ENCODE measurements at regions not wholly inside any gene's neighbourhood (a gene's known extent, or its start where the extent isn't known, plus 50 kb on each side); places are given as distances from the start of the nearest gene placed in this dataset.
"Not testable (repeated sequence)": the region's sequence is repeated elsewhere in the genome, so short reads cannot be mapped to it uniquely, and the experiment has no call there.

- DNase-seq (no peak), ATAC-seq (ENCODE audit: low read depth) (no peak)
- no peak overlapping the region for H3K27ac Mint-ChIP-seq
- no peaks in the 10 kb centered on the region for H3K36me3 Mint-ChIP-seq
- H3K4me3 Mint-ChIP-seq: no peak overlapping the region
- H3K27me3 Mint-ChIP-seq: peaks cover 26% of the 10 kb centered on the region
- H3K4me1 Mint-ChIP-seq: no peaks in the 10 kb centered on the region
- peaks cover 5% of the 10 kb centered on the region for H3K9me3 Mint-ChIP-seq
- POLR2A ChIA-PET: no interaction called here
Measured at GRCh38 chr6:109897561-109898080, 80.5 kb upstream of the GPR6 start.

- no peaks in the 10 kb centered on the region for H3K4me1 Mint-ChIP-seq
- DNase-seq: no peak
- POLR2A ChIA-PET: no interaction called here
- H3K9me3 Mint-ChIP-seq: no peaks in the 10 kb centered on the region
- H3K36me3 Mint-ChIP-seq: no peaks in the 10 kb centered on the region
- H3K27ac Mint-ChIP-seq: no peak overlapping the region
- no peak overlapping the region for H3K4me3 Mint-ChIP-seq
- ATAC-seq (ENCODE audit: low read depth): no peak
- H3K27me3 Mint-ChIP-seq: peaks cover 46% of the 10 kb centered on the region
Measured at GRCh38 chr6:109901976-109902375, 76.1 kb upstream of the GPR6 start.

DNA sequence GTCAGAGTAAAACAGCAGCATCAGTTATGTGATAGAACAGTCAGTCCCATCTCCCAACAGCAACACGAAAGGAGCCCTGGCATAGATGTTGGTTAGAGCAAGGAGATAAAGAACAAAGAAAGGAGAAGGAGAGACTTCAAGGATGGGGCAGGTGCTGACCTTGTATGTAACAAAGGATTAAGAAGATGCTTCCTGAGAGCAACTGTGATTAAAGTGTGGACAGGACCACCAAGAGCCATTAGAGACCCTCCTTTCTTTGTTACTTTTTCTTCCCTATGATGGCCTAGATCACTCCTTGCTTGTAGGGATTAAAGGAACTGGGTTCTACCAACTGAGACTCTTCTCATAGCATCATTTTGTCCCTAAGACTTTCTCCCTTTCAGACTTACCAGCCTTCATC lies 75.2 kb upstream of the GPR6 start:
- DNase-seq: no peak
- peaks cover 46% of the 10 kb centered on the region for H3K27me3 Mint-ChIP-seq
- H3K4me3 Mint-ChIP-seq: no peak overlapping the region
- no peaks in the 10 kb centered on the region for H3K9me3 Mint-ChIP-seq
- no peaks in the 10 kb centered on the region for H3K4me1 Mint-ChIP-seq
- no peaks in the 10 kb centered on the region for H3K36me3 Mint-ChIP-seq
- H3K27ac Mint-ChIP-seq: no peak overlapping the region
- ATAC-seq (ENCODE audit: low read depth): no peak
- POLR2A ChIA-PET: no interaction called here

- POLR2A ChIA-PET: no interaction called here
- H3K27ac Mint-ChIP-seq: no peak overlapping the region
Measured at GRCh38 chr6:109910571-109910970, 67.5 kb upstream of the GPR6 start.

GRCh38 chr6:109912118-109912517 lies 66.0 kb upstream of the GPR6 start:
- Mint-ChIP-seq H3K27ac (no peak overlapping the region), H3K4me3 (no peak overlapping the region), H3K9me3 (no peaks in the 10 kb centered on the region), H3K4me1 (no peaks in the 10 kb centered on the region), H3K27me3 (peaks cover 6% of the 10 kb centered on the region), H3K36me3 (no peaks in the 10 kb centered on the region)
- POLR2A ChIA-PET: no interaction called here
- DNase-seq: no peak
- no peak for ATAC-seq (ENCODE audit: low read depth)

More at GRCh38 chr6:109910571-109910970, 67.5 kb upstream of the GPR6 start:
- Mint-ChIP-seq H3K36me3 (no peaks in the 10 kb centered on the region), H3K4me1 (no peaks in the 10 kb centered on the region), H3K4me3 (no peak overlapping the region), H3K27me3 (peaks cover 8% of the 10 kb centered on the region), H3K9me3 (no peaks in the 10 kb centered on the region)
- ATAC-seq (ENCODE audit: low read depth) (no peak), DNase-seq (no peak)

DNA sequence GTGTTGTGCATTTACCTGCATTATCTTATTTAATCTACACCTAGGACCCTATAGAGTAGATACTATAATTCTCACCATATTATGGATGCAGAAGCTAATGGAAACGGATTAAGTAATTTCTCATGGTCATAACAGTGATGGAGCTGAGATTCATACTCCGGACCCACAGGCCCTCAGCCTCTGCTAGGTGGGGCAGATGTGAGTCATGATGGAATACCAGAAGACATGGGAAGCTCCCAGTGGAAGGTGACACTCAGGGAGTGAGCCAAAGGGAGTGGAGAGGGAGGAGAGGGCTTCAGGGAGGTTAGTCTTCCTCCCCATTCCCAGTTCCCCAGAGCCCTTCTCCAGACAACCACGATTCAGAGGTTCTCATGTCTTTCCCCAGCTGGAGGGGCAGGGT lies 65.2 kb upstream of the GPR6 start:
- Mint-ChIP-seq H3K36me3 (no peaks in the 10 kb centered on the region), H3K27ac (no peak overlapping the region), H3K4me3 (no peak overlapping the region), H3K9me3 (no peaks in the 10 kb centered on the region), H3K27me3 (peaks cover 6% of the 10 kb centered on the region), H3K4me1 (no peaks in the 10 kb centered on the region)
- DNase-seq (no peak), ATAC-seq (ENCODE audit: low read depth) (no peak)
- POLR2A ChIA-PET: interaction anchor here (0.6 kb wide), 1 partner anchor 15 kb away, joined by 3 read pairs; no protein-coding TSS in a partner anchor

DNA sequence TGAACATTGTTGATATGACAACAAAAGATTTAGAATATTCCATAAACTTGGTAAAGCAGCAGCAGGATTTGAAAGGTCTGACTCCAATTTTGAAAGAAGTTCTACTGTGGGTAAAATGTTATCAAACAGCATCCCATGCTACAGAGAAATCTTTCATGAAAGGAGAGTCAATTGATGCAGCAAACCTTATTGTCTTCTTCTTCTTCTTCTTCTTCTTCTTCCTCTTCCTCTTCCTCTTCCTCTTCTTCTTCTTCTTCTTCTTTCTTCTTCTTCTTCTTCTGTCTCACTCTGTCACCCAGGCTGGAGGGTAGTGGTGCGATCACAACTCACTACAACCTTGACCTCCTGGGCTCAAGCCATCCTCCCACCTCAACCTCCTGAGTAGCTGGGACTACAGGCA lies 62.4 kb upstream of the GPR6 start:
- POLR2A ChIA-PET; H3K36me3 Mint-ChIP-seq; DNase-seq; H3K4me1 Mint-ChIP-seq; ATAC-seq (ENCODE audit: low read depth); H3K27ac Mint-ChIP-seq; H3K4me3 Mint-ChIP-seq; H3K9me3 Mint-ChIP-seq; H3K27me3 Mint-ChIP-seq: not testable (repeated sequence)

DNA sequence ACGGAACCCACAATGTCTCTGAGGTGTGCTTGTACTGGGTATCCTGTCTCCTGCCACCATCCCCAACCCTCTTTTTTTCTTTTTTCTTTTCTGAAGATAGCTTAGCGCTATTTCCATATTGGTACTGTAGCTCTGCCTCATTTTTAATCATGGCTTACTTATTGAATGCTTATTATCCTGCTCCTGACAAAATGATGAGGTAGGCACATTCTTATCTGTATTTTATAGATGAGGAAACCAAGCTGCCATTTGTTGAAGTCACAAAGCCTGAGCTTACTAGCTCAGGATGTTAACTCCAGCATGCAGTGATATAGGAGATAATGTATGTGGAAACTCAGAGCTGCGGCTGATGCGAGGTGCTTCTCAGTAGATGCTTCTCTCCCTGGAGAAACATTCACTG lies 61.4 kb upstream of the GPR6 start:
- no peak for ATAC-seq (ENCODE audit: low read depth)
- H3K27ac Mint-ChIP-seq: no peak overlapping the region
- no peaks in the 10 kb centered on the region for H3K4me1 Mint-ChIP-seq
- no peak overlapping the region for H3K4me3 Mint-ChIP-seq
- no peaks in the 10 kb centered on the region for H3K36me3 Mint-ChIP-seq
- POLR2A ChIA-PET: no interaction called here
- peaks cover 3% of the 10 kb centered on the region for H3K27me3 Mint-ChIP-seq
- no peak for DNase-seq
- H3K9me3 Mint-ChIP-seq: no peaks in the 10 kb centered on the region

GRCh38 chr6:109918227-109918626 lies 59.9 kb upstream of the GPR6 start:
- ATAC-seq (ENCODE audit: low read depth) (no peak), DNase-seq (no peak)
- no peaks in the 10 kb centered on the region for H3K4me1 Mint-ChIP-seq
- no peak overlapping the region for H3K4me3 Mint-ChIP-seq
- H3K36me3 Mint-ChIP-seq: no peaks in the 10 kb centered on the region
- no peaks in the 10 kb centered on the region for H3K9me3 Mint-ChIP-seq
- H3K27me3 Mint-ChIP-seq: peaks cover 7% of the 10 kb centered on the region
- no peak overlapping the region for H3K27ac Mint-ChIP-seq
- POLR2A ChIA-PET: no interaction called here

GRCh38 chr6:109920911-109921310 lies 57.2 kb upstream of the GPR6 start:
- POLR2A ChIA-PET: no interaction called here
- H3K27me3 Mint-ChIP-seq: peaks cover 7% of the 10 kb centered on the region

GRCh38 chr6:109922851-109923250 lies 55.3 kb upstream of the GPR6 start:
- Mint-ChIP-seq H3K4me3 (no peak overlapping the region), H3K4me1 (no peaks in the 10 kb centered on the region), H3K27me3 (peaks cover 7% of the 10 kb centered on the region), H3K36me3 (no peaks in the 10 kb centered on the region), H3K27ac (no peak overlapping the region), H3K9me3 (no peaks in the 10 kb centered on the region)
- no peak for DNase-seq
- POLR2A ChIA-PET: no interaction called here
- ATAC-seq (ENCODE audit: low read depth): no peak

More at GRCh38 chr6:109920911-109921310, 57.2 kb upstream of the GPR6 start:
- H3K36me3 Mint-ChIP-seq: no peaks in the 10 kb centered on the region
- no peaks in the 10 kb centered on the region for H3K9me3 Mint-ChIP-seq
- no peak for DNase-seq
- no peak overlapping the region for H3K4me3 Mint-ChIP-seq
- no peaks in the 10 kb centered on the region for H3K4me1 Mint-ChIP-seq
- no peak for ATAC-seq (ENCODE audit: low read depth)
- H3K27ac Mint-ChIP-seq: no peak overlapping the region

GRCh38 chr6:109925075-109925474 lies 53.0 kb upstream of the GPR6 start:
- POLR2A ChIA-PET: no interaction called here
- no peak for ATAC-seq (ENCODE audit: low read depth)
- H3K27ac Mint-ChIP-seq: no peak overlapping the region

GRCh38 chr6:109927052-109927451 lies 51.1 kb upstream of the GPR6 start:
- no peaks in the 10 kb centered on the region for H3K36me3 Mint-ChIP-seq
- no peak for ATAC-seq (ENCODE audit: low read depth)
- H3K9me3 Mint-ChIP-seq: no peaks in the 10 kb centered on the region
- peaks cover 7% of the 10 kb centered on the region for H3K27me3 Mint-ChIP-seq
- H3K27ac Mint-ChIP-seq: no peak overlapping the region
- POLR2A ChIA-PET: no interaction called here
- H3K4me3 Mint-ChIP-seq: no peak overlapping the region
- no peak for DNase-seq
- no peaks in the 10 kb centered on the region for H3K4me1 Mint-ChIP-seq

More at GRCh38 chr6:109925075-109925474, 53.0 kb upstream of the GPR6 start:
- H3K36me3 Mint-ChIP-seq: no peaks in the 10 kb centered on the region
- H3K4me1 Mint-ChIP-seq: no peaks in the 10 kb centered on the region
- no peak for DNase-seq
- no peak overlapping the region for H3K4me3 Mint-ChIP-seq
- H3K9me3 Mint-ChIP-seq: no peaks in the 10 kb centered on the region
- H3K27me3 Mint-ChIP-seq: peaks cover 7% of the 10 kb centered on the region
